Midbrain (tissue), 1 donor: ENCODE measurements at regions not wholly inside any gene's neighbourhood (a gene's known extent, or its start where the extent isn't known, plus 50 kb on each side); places are given as distances from the start of the nearest gene placed in this dataset.

Experiments used
- DNase-seq: peaks from one replicate; lab custom pipeline; 2025; lab: John Stamatoyannopoulos, UW

DNA sequence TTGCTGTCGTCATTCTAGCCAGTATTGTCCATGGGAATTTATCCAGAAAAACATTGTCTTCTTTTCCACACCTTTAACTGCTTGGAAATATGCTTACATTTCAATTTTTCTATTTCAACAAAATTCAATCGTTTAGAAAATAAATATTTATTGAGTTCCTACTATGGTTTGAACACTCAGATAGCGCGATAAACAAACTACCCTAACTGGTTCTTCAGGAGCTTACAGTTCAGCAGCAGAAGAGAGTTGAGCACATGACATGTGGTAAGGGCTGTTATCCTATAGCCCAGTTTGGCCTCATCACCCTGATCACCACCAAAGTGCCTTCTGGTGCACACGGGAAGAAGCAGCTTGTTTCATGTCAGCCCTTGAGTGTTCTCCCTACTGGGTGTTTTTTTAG, 375.2 kb upstream of the SMIM21 start:
- DNase-seq, result no peak

DNA sequence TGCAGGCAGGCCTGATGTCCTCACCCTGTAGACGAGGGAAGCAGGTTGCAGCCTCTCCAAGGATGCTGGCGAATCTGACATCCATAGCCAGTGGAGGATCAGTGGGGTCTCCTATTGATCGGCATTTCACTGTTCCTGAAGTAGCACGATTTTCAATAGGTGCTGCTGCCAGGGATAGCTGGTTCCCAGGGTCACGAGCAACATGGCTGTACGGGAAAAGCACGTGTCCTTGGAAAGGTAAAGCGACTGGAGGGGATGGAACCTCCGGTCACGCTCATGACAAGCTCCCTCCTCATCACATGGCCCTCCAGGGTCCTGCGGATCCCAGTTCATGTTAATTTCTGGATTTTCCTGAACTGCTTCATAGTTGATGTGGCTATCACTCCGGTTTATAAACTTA, 373.7 kb upstream of the SMIM21 start:
- DNase-seq, result no peak

DNA sequence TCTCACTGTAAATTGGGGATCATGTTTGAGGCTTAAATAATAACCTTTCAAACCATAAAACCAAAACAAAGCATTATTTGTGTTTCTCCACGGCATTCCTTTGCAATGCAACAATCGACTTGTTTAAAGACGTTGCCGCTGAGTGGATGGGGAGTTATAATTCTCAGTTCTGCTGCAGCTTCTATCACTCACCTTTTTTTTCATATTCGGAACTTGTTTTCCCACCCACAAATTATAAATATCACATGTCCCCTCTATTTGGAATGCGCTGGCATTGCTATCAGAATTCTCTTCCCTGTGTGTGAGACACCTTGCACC, 372.8 kb upstream of the SMIM21 start:
- DNase-seq, result no peak

DNA sequence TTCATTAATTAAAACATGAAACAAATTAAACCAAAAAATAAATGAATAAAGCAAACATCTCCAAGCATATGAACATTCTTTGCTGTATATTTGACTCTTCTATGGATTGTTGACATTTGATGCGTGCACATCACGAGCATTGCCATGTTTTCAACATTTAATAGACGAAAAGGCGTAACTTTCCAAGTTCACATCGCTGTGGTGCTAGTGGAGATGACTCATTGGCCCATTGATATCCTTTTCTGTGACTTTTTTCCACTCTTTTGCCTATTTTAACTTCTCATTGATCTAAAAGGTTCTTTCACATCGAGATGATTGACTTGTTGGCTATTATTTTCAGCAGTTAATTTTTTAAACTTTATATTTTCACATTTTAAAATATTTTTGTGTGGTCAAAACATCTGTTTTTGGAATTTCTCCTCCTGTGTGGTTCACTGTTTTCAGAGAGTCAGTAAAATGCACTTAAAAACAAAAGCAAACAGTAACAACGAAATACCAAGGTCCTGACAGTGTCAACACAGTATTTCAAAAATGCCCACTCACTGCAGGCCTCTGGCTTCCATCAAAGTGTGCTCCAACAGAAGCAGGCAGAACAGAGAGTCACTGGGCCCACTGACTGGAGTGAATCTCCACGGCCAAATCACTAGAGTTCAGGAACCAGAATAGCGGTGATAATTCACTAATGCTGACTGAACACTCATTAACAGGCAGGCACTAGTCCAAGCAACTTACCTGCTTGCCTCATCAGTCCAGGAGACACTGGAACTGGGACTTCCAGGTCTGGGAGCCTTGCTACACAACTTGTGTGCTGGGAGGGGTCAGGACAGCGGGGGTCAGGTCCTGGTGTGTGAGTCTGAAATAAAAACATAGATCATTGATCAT, 372.2 kb upstream of the SMIM21 start:
- DNase-seq, result no peak

DNA sequence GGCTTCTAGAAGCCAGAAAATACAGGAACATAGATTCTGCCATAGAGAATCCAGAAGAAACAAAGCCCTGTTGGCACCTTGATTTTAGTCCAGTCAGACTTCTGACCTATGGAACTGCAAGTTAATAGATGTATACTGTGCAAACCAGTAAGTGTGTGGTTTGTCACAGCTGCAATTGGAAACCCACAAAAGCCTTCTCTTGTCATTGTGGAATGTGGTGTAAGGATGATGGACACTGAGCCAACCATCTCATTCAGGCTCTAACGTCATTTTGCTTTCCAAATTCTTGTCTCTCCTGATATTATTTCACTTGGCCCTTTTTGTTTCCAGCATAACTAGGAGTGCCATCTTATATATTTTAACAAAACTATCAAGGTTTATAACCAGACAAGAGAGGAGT, 369.5 kb upstream of the SMIM21 start:
- DNase-seq, result no peak

DNA sequence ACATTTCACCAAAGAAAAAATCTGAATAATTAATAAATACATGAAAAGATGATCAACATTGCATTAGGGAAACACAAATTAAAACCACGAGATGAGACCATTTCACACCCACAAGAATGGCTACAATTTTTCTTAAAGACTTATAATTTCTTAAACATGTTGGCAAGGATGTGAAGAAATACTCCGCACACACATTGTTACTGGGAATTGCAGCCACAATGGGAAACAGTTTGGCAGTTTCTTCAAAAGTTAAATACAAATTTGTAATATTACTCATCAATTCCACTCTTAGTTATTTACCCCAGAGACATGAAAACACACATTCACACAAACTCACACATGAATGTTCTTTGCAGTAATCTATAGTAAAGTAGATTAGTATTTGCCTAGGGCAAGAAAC, 363.3 kb upstream of the SMIM21 start:
- no peak for DNase-seq

DNA sequence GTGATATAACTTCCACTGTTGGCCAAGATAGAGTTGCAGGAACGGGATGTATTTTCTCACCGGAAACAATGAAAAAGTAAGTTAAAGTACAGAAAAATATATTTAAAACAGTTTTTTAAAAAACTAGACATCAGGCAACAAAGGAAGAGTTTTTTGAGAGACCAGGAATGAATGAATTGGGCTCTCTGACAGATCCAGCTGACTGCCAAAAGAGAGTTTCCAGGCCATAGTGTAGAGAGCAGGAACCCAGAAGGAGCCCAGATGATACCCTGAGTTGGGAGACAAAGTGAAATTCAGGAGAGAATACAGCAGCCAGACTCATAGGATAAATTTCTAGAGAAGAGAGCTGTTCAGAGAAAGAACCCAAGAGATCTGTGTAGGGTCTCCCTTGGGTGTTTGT, 362.6 kb upstream of the SMIM21 start:
- DNase-seq, result no peak

DNA sequence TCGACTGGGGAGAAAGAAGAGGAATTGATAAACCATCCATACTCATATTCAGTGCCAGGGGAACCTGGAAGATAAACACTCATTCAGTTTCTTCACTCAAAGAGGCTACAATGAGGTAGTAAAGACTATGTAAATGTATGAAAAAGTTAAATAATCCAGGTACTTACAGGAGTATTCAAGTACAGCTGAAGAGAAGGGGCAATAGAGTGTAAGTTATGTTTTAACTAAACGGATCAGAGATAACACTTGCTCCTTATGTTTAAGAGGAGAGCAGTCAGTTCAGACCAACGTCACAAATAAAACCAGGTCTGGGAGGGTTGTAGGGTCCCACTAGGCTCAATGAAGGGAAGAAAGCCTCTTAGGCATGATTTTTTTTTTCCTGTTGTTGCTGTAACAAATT, 358.3 kb upstream of the SMIM21 start:
- no peak for DNase-seq

DNA sequence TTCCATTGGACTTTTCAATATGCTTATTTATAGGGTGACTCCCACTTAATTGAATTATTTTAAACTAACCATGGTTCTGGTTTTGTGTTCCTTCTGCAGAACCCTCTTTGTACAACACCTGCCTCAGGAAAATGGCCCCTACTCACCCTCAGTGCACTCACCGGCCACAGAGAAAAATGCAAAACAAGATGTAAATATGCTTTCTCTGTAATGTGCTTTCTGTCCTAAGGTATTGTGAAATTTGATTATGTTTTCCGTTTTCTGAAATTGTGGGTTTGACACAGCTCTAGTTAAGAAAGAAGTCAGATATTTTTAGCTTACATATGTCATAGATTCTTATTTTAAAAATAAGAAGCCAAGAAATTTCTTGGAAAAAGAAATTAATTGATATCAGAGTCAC, 357.7 kb upstream of the SMIM21 start:
- no peak for DNase-seq

DNA sequence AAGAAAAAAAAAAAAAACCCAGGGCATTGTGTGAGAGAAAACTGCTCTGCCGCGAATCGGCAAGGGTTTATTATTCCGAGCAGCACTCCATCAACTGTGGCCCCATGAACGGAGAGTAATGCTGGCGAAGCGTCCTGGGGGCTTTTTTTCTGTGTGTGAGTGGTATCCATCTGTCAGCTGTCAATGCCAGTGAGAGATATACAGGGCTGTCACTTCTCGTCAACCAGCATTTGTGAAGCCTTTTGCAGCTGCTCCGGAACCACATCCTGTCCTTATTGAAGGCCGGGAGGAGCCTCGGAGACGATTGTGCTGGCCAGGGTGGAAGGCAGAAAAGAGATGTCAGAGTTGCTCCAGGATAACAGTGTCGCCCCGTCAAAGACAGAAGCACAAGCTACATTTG, 356.9 kb upstream of the SMIM21 start:
- no peak for DNase-seq

DNA sequence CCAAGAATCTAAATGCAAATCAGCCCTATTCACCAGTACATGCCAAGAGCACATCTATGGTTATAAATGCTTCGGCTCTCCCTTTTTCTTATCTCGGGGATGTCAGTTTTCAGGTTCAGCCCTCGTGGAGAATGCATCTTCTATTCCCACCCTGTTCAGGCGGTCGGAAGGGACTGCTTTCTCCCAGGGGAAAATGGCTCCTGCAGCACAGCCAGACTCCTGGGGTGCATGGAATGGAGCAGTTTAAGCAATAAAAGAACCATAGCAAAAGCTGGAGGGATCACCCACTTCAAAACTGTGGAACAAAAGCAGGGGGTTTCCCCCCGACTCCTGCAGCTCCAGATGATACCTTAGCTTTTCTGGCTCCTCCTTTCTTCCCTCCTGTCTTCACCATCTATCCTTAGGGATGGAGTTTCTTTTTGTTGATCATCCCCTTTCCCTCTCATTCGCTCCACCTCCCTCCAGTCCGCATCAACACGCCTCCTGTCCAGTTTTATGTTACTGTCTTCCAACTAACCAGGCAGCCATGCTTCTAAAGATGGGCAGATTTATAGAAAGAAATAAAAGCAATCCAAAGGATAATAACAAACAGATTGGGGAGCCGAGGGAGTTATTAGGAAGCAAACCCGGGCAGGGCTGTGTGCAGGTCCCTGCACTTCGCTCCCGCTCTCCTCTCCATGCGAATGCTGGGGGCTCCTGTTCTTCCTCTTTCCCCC, 356.2 kb upstream of the SMIM21 start:
- no peak for DNase-seq

DNA sequence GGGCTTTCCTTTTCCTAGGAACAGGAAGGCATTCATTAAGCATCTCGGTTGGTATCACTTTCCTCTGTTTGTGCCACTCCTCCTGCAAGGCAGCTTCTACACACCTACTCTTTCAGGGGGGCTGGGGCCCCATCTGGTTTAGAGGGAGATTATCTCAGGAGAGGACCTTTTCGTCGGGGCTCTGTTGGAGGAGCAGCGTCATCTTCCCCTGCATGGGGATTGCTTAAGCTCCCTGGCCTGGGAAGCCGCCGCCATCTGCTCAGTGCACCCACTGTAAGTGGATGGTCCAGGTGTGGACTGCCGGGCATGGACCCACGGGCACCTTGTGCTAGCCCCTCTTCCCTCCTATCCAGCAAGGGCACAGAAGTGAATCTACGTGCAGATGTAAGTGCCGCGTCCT, 355.3 kb upstream of the SMIM21 start:
- DNase-seq, result no peak

DNA sequence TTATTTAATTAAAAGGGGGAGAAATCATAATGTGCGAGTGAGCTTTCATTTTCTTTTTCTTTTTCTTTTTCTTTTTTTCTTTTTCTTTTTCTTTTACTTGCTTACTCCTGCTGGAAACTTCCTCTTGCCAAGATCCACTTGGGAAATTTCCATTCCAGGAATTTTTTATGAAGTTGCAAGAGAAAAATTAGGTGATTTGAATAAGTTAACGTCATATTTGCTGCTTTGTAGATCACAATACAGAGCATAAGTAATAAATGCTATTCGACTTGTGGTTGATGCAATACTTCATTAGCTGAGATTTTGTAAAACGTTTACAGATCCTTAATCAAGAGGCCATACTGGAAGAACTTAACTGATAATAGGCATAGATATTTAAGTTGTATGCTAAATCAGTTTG, 354.7 kb upstream of the SMIM21 start:
- DNase-seq, result no peak

DNA sequence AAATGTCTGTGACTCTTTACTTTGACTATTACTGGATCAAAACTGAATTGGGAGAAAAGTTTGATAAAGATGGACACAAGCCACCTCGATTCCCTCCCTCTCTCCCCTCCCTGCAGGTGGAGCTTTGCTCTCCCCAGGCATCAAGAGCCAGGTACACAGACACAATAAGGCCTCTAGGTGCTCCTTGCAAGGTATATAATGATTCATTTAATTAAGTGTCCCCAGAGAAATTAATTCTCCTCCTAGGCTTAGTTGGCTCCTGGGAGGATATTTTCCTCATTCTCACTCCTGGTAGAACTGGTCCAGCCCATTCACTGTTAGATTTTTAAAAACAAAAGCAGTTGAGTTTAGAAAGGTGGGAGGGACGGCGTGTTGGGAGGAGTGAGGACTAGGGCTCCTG, 352.4 kb upstream of the SMIM21 start:
- DNase-seq, result no peak

DNA sequence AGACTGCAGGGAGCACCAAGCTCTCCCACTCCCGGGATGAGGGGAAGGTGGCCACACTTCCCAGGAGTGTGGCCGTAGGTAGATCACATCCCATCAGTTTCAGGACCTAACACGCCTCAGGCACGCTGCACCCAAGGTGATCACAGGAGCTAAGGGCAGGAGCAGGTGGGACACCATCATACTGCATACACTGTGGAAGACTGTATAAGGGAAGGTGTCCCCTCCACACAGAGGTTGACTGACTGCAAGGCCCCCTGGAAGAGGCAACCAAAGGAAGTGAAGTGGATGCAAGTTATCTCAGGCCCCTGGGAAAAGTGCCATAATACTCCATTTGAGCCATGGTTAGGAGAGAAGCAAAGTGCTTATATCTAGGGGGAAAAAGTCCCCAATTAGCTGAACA, 351.9 kb upstream of the SMIM21 start:
- no peak for DNase-seq

DNA sequence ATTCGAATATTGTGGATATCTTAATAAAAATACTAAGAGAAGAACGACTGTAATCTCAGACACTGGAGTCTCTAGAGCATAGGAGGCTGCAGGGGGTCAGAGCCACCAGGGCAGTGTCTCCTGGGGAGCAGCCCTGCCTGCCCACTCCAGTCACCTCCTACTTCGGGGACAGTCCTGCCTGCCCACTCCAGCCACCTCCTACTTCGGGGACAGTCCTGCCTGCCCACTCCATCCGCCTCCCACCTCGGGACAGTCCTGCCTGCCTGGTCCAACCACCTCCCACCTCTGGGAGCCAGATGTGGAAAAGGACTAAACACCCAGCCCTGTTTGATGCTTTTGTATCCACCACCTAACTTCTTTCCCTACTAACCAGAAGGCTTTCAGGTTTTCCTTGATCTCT, 350.1 kb upstream of the SMIM21 start:
- DNase-seq, result no peak

DNA sequence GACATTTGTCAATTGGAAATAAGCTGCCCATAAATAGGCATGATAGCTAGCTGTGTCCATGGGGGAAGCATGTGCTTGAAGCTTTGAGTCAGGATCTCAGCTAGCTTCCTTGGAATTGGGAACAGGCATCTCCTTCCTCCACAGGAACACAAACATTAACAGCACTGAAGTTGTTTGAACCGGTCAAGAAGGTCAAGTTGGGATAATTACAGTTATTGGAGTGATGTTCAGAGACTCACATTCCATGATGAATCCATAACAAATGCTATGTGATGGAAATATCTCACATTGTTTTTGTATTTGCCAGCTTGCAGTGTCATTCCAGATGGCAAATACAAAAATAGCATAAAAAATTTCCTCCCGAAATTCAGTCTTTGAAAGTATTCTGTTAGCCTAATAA, 347.6 kb upstream of the SMIM21 start:
- DNase-seq, result no peak

DNA sequence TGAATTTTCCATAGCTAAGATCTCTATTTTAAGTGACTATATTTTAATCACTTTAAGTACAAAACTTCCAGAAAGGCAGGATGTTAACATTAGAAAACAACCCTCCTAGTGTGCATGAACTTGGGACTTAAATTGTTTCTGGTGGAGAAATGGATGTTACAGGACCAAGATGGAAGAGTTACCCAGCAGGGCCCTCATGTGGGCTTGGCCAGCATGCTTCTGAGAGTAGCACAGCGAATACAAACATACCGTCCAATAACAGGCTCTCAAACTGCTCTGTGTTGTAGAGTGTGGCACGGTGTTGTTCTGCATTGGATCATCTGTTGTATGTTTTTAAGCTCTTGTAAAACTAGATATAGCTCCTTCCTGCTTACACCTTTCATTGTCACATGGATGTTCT, 346.1 kb upstream of the SMIM21 start:
- DNase-seq, result no peak

DNA sequence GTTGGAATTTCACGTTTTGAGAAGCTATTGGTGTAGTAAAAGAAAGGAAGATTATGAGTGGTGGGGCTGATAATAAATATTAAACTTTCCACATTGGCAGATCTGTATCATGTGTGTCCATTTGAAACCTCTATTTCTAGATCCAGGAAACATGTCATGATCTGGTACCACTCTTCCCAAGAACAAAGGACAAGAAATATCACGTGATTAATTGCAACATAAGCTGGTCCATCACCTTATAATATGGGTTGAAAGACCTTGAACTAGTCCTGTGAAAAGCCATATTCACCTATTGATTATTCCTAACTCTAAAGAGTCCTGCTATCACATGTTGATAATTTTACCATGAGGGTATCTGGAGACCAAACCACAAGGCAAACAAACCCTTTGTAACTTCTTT, 335.3 kb upstream of the SMIM21 start:
- no peak for DNase-seq

DNA sequence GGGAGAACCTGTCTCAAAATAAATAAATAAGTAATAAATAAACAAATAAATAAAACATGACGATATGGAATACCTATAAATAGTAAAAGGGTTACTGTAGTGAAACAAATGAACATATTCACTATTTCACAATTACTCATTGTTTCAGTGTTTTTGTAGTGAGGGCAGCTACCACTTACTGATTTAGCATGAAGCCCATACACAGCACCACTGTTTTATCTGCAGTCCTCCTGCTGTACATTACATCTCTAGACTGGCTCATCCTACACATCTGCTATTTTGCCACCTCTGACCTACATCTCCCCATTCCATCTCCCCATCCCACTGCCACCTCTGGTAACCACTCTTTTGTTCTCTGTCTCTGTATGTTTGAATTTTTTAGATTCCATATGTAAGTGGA, 332.7 kb upstream of the SMIM21 start:
- no peak for DNase-seq

DNA sequence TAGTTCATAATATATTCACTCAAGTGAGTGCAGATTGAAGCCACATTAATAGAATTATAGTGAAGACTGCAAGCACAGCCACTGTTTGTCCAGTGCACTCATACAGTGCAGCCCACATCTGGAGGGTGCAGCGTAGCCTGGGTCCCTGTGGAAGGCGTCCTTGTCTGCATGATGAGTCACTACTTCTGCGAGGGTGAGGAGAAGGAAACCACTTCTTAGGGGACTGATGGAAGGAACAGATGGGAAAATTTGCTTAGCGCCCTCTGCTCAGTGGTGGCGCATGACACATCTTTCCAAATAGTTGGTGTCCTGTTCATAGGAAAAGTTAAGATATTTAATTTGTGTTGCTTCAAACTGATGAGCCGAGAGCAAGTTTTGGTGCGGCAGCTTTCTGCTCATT, 330.4 kb upstream of the SMIM21 start:
- DNase-seq, result no peak

DNA sequence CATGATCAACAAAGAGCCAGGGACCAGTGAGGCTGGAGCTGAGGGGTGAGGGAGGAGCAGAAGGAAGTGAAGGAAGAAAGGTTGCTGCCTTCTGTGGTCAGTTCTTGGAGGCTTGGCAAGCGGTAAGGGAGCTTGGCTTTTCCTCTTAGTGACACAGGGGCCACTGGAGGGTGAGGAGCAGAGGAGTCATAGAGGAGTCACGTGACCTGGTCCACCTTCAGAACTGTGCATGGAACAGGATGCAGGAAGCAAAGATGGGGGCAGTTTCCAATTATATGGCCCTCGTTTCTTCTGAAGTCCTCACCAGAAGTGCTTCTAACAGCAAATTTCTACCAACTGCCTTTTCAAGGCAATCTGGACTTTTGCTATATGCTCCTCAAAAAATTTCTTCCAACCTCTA, 326.9 kb upstream of the SMIM21 start:
- no peak for DNase-seq

DNA sequence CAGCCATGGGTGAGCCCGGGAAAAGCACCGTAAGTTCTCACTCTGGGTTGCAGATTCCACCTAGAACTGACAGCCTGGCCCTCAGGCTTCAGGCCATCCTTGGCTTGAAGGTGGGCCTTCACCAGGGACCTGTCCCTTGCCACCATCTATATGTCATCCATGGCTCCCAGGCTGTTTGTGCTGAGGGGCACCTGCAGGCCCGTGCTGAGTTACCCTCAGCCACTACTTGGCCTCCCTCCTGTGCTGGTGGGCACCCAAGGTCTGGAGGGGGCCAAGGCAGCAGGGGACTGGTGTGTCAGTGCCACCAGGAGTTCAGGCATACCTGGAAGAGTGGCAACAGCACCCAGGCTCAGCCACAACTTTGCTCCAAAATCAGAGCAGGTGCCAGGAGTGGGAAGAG, 326.2 kb upstream of the SMIM21 start:
- no peak for DNase-seq

DNA sequence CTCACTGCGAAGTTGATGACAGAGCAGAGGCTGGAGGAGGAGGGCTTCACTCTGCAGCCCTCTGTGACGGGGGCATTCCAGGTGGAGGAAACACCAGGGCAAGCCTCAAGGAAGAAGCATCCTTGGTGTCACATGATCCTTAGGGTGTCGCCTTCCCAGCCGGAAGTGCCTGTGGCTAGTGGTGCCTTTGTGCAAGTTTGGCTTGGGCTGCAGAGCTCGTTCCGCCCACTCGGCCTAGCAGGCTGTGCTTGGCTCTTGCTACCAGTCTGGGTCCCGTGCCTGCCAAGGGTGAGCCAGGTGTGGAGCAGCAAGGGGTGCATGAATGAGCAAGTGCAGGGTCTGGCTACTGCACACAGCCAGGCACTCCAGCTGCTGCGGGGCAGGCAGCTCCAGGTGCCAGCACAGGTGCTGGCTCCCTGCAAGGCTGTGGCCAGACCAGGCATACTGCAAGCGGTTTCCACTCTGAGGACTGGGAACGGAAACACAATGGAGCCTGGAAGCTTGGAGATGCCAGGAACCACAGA, 325.3 kb upstream of the SMIM21 start:
- DNase-seq, result no peak
